Upper lobe of right lung (tissue), 1 donor: ENCODE measurements at regions not wholly inside any gene's neighbourhood (a gene's known extent, or its start where the extent isn't known, plus 50 kb on each side); places are given as distances from the start of the nearest gene placed in this dataset.

Experiments
- ATAC-seq: fragments of 200-7000 bp; cut with Tn5 transposase; one replicate; pipeline ENCODE4 v1.9.1; 2020; ENCODE audit warnings: mild to moderate bottlenecking, moderate library complexity
- DNase-seq: peaks from one replicate; pipeline ENCODE4 v3.0.0-alpha.2; 2020
- H3K27ac ChIP-seq: fragments of 200-600 bp; one replicate; pipeline ENCODE4 v1.8.0; 2022
- H3K27me3 ChIP-seq: fragments of 200-600 bp; one replicate; pipeline ENCODE4 v1.8.0; 2022; ENCODE audit warnings: mild to moderate bottlenecking
- H3K36me3 ChIP-seq: fragments of 200-600 bp; one replicate; pipeline ENCODE4 v1.8.0; 2022
- H3K4me1 ChIP-seq: fragments of 200-600 bp; one replicate; pipeline ENCODE4 v1.8.0; 2022
- H3K4me3 ChIP-seq: fragments of 200-600 bp; one replicate; pipeline ENCODE4 v1.8.0; 2022; ENCODE audit warnings: mild to moderate bottlenecking
- H3K9me3 ChIP-seq: fragments of 200-600 bp; one replicate; pipeline ENCODE4 v1.8.0; 2022
- intact Hi-C: fragments of 100-400 bp; cut with DNase I; formaldehyde crosslinking; loops from one replicate; pipeline ENCODE4 v1.11.0; 2022
- TF ChIP-seq, protein P1 (sequence below): fragments of 200-600 bp; IDR thresholded peaks from one replicate; pipeline ENCODE4 v1.8.0; 2022; ENCODE audit warnings: antibody characterized with exemption
- donor health status: DM: no; HTN: yes; CAD: no; lungs with severe emphysema.

DNA sequence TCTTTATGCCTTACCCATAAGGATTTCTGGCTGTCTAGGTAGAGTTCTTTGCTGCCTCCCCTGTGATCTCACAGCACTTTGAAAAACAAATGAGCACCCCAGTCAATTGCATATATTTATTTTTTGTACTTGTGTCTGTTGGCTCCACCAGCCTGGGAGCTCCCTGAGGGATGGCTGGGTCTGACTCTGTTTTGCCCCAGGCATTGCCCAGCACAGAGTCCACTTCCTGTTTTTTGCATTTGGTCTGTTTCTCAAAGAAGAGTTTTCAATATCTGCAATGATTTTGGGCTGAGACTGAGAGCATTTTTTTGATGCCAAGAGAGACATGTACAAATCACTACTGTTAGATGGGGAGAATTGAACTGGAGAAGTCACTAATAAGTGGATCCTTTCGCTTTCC lies 125.0 kb downstream of the FOXD2 start:
- DNase-seq, result no peak
- Histone ChIP-seq H3K4me1 (no peaks in the 10 kb centered on the region), H3K36me3 (no peaks in the 10 kb centered on the region), H3K4me3 (no peak overlapping the region), H3K9me3 (no peaks in the 10 kb centered on the region), H3K27me3 (no peaks in the 10 kb centered on the region), H3K27ac (no peak overlapping the region)
- ATAC-seq, result no peak
- intact Hi-C loops, result loop anchor here (10.0 kb wide), 1 partner anchor 92 kb away; no protein-coding TSS in a partner anchor
- TF ChIP-seq, protein P1, sequence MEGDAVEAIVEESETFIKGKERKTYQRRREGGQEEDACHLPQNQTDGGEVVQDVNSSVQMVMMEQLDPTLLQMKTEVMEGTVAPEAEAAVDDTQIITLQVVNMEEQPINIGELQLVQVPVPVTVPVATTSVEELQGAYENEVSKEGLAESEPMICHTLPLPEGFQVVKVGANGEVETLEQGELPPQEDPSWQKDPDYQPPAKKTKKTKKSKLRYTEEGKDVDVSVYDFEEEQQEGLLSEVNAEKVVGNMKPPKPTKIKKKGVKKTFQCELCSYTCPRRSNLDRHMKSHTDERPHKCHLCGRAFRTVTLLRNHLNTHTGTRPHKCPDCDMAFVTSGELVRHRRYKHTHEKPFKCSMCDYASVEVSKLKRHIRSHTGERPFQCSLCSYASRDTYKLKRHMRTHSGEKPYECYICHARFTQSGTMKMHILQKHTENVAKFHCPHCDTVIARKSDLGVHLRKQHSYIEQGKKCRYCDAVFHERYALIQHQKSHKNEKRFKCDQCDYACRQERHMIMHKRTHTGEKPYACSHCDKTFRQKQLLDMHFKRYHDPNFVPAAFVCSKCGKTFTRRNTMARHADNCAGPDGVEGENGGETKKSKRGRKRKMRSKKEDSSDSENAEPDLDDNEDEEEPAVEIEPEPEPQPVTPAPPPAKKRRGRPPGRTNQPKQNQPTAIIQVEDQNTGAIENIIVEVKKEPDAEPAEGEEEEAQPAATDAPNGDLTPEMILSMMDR, result no peak

DNA sequence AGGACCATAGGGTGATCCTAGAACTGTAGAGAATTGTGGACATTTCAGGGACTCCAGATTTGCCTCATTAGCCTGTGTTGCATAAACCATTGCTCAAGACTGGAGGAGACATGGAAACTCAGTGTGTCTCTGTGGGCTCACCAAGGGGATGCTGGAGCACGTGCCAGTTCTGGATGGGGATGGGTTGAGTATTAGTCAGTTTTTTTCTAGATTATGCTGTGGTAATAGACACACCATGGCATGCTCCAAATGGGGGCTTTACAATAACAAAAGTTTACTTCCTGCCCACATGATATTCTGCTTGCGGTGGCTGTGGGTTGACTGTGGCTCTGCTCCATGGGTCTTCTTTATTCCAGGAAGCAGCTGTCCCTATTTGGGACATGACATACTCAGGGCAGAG lies 125.4 kb downstream of the FOXD2 start:
- no peak overlapping the region for H3K27ac ChIP-seq
- H3K9me3 ChIP-seq, result no peaks in the 10 kb centered on the region
- H3K36me3 ChIP-seq, result no peaks in the 10 kb centered on the region
- DNase-seq (no peak), ATAC-seq (no peak)
- H3K27me3 ChIP-seq, result no peaks in the 10 kb centered on the region
- H3K4me3 ChIP-seq, result no peak overlapping the region
- intact Hi-C loops, result loop anchor here (10.0 kb wide), 1 partner anchor 92 kb away; no protein-coding TSS in a partner anchor
- H3K4me1 ChIP-seq, result no peaks in the 10 kb centered on the region
- TF ChIP-seq, protein P1, result no peak

DNA sequence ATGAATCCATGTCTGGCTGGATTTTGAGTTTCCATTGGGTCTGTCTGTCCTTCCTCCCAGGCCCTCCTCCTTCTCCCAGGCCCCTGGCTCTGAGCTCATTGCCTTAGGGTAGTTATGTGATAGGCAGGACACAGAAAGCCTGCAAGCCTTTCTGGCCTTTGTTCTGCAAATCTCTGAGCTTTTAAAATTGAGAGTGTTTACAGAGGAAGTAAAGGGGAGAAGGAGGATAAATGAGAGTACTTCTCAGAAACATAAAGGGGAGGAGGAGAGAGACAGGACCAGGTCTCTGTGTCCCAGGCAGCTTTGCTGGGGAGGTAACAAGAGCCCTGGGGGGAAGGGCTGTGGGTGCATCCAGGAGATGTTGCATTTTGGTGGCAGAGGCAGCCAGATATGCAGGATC lies 126.7 kb downstream of the FOXD2 start:
- ATAC-seq, result no peak
- TF ChIP-seq, protein P1, result no peak
- H3K4me3 ChIP-seq, result no peak overlapping the region
- no peaks in the 10 kb centered on the region for H3K27me3 ChIP-seq
- intact Hi-C loops, result loop anchor here (10.0 kb wide), 1 partner anchor 90 kb away; no protein-coding TSS in a partner anchor
- no peaks in the 10 kb centered on the region for H3K36me3 ChIP-seq
- H3K9me3 ChIP-seq, result no peaks in the 10 kb centered on the region
- peaks cover 10% of the 10 kb centered on the region for H3K4me1 ChIP-seq
- DNase-seq, result no peak
- H3K27ac ChIP-seq, result no peak overlapping the region

DNA sequence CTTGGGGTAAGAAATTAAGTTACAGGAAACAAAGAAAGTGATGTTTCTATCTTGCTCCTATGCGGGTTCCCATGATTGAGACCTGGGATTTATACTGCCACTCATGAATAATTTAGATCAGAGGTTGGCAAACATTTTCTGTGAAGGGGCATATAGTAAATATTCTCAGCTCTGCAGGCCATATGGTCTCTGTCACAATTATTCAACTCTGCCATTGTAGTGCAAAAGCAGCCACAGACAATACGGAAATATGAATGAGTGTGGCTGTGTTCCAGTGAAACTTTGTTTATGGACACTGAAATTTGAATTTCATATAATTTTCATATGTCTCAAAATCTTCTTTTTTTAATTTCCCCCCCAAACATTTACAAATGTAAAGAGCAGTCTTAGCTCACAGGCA lies 127.2 kb downstream of the FOXD2 start:
- no peak for DNase-seq
- intact Hi-C loops, result loop anchor here (10.0 kb wide), 1 partner anchor 90 kb away; no protein-coding TSS in a partner anchor
- TF ChIP-seq, protein P1, result no peak
- Histone ChIP-seq H3K9me3 (no peaks in the 10 kb centered on the region), H3K27ac (no peak overlapping the region), H3K27me3 (no peaks in the 10 kb centered on the region), H3K4me3 (no peak overlapping the region), H3K36me3 (no peaks in the 10 kb centered on the region), H3K4me1 (peaks cover 14% of the 10 kb centered on the region)
- ATAC-seq, result no peak

DNA sequence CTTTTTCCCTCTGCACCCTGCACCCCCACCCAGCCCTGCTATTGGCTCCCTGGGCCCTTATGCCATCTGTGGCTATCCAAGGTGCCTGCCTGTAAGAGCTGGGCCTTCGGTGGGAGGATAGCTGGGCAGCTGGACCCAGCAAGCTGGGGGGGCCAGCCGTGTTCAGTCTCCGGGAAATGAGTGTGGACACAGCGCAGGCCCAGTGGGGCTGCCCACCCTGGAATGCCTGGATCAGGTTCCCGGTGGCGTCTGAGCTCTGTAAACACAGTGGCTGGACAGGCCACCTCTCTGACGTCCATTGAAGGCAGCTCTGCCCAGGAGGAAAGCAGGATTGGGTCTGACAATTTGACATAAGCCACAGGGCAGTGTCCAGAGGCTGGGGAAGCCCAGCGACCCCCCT lies 127.8 kb downstream of the FOXD2 start:
- Histone ChIP-seq H3K36me3 (no peaks in the 10 kb centered on the region), H3K4me3 (no peak overlapping the region), H3K9me3 (no peaks in the 10 kb centered on the region), H3K27me3 (no peaks in the 10 kb centered on the region), H3K4me1 (peaks cover 18% of the 10 kb centered on the region), H3K27ac (no peak overlapping the region)
- DNase-seq, result no peak
- TF ChIP-seq, protein P1, result no peak
- ATAC-seq, result no peak
- intact Hi-C loops, result loop anchor here (10.0 kb wide), 1 partner anchor 89 kb away; no protein-coding TSS in a partner anchor

DNA sequence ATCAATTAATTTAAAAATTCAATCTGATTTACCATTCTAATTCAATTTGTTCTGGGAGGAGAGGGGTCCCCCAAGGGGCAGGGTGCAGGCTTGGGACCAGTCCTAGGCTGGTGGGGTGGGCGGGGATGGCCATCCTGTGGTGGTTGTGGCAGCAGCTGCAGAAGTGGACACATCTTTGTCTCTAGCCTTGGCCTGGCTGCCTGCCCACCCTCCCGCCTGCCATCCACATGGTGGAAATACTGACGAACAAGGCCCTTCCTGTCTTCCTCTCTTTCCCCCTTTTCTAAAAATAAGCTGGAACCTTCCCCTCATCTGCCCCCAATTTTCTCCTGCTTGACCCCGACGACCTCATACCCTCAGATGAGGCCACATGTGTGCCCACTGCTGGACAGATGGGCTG lies 130.9 kb downstream of the FOXD2 start:
- H3K27ac ChIP-seq, result peak overlapping the region; percentile 60
- H3K4me1 ChIP-seq, result peaks cover 18% of the 10 kb centered on the region

More for the DNA sequence above, 130.9 kb downstream of the FOXD2 start:
- H3K36me3 ChIP-seq, result no peaks in the 10 kb centered on the region
- no peak for DNase-seq
- no peak for ATAC-seq
- H3K27me3 ChIP-seq, result no peaks in the 10 kb centered on the region
- H3K9me3 ChIP-seq, result no peaks in the 10 kb centered on the region
- no peak overlapping the region for H3K4me3 ChIP-seq
- intact Hi-C loops, result loop anchor here (10.0 kb wide), 1 partner anchor 86 kb away; no protein-coding TSS in a partner anchor
- TF ChIP-seq, protein P1, result no peak
